ENCODE measurements at regions not wholly inside any gene's neighbourhood (a gene's known extent, or its start where the extent isn't known, plus 50 kb on each side); places are given as distances from the start of the nearest gene placed in this dataset.

DNA sequence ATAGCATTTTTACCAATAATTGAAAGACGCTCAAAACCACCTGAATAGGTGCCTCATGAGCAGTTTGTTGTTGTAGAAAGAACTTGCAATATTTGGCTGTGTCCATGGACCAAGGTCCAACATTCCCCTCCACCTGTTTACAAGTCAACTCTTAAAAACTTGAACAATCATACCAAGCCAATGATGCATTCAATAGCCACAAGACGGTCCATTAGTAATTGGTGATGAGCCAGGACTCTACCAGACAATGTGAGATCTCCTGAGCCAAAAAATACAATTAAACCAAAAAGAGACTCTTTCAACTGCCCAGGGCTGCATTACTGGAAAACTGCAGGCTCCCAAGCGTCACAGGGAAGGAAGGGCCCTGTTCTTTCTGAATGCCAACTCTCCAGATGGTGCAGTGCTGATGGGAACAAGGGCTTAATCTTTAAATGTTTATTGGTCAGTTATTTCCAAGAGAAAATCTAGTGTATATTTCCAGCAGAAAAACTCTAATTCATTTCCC lies 118.8 kb upstream of the EPB41L3 start:
- TF ChIP-seq POLR2A (IDR thresholded peaks at IDR 0.05) (no peak), CTCF (IDR thresholded peaks at IDR 0.05) (no peak)

Data from body of pancreas (tissue), 4 donors.